Astrocyte (in vitro differentiated cells and primary cell): ENCODE measurements at regions not wholly inside any gene's neighbourhood (a gene's known extent, or its start where the extent isn't known, plus 50 kb on each side); places are given as distances from the start of the nearest gene placed in this dataset.

Experiments
- CTCF ChIP-seq: IDR thresholded peaks from 2 replicates; pipeline ENCODE4 v1.5.1; 2011; ENCODE audit warnings: low read depth, mild to moderate bottlenecking, inconsistent platforms, low read length, moderate library complexity; ENCODE audit not compliant: insufficient read depth
- EZH2 ChIP-seq: IDR thresholded peaks from 2 replicates; pipeline ENCODE4 v1.6.1; 2012; ENCODE audit warnings: mild to moderate bottlenecking, low read length, inconsistent platforms; ENCODE audit not compliant: insufficient read depth

DNA sequence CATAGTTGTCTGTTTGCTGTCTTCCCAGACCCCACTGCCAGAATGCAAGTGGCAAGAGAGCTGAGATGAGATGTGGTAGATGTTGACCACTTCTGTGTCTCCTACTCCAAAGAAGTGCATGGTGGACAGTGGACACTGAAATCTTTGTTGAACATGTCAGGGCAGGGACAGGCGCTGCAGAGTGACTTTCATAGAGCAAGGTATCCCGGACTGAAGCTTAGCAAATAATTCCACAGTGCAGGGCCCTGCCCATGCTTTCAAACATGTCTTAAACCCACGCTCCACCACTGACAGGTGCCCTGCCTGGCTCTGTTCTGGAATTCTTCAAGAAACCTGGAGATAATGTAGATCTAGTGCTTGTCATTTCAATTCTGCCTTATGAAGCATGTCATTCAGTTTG is 470.5 kb upstream of the ID2 start:
- TF ChIP-seq CTCF (no peak), EZH2 (no peak)
